GM18498 (cell line): ENCODE measurements at regions not wholly inside any gene's neighbourhood (a gene's known extent, or its start where the extent isn't known, plus 50 kb on each side); places are given as distances from the start of the nearest gene placed in this dataset.
"Not testable (repeated sequence)": the region's sequence is repeated elsewhere in the genome, so short reads cannot be mapped to it uniquely, and the experiment has no call there.

Experiments
- ATAC-seq: cut with Tn5 transposase; IDR thresholded peaks from one replicate; pipeline ENCODE4 v1.9.1; 2021; ENCODE audit warnings: mild to moderate bottlenecking, moderate library complexity; ENCODE audit not compliant: unreplicated experiment

DNA sequence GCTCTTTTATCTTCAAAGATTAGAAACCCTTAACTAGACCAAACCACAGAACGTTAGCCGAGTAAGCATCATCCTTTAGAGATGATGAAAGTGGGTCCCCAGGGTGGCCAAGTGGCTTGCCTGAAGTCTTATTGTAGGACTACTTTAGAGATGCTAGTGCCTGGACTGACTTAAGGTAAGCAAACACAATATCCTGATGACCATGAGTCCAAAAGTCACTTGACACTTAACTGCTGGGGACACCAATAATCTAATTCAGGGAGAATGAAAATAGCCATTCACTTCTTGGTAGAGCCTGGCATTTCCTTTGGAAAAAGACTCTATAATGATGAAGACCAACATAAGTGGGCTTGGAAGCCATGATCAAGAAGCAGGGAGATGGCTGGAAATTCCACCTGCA lies 225.3 kb upstream of the IRF2BP2 start:
- no peak for ATAC-seq

DNA sequence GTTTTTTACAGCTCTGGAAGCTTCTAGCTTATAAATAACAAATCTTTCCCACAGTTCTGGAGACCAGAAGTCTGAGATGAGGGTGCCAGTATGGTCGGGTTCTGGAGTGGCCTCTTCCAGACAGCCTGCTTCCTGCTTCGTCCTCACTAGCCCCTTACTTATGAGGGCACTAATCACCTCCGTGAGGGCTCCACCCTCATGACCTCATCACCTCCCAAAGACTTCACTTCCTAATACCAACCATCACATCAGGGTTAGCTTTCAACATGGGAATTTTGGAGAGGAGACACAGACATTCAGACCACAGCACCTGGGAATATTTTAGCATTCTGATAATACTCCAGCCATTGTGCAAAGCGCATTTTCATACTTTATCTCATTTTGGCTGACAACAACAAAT lies 223.7 kb upstream of the IRF2BP2 start:
- no peak for ATAC-seq

DNA sequence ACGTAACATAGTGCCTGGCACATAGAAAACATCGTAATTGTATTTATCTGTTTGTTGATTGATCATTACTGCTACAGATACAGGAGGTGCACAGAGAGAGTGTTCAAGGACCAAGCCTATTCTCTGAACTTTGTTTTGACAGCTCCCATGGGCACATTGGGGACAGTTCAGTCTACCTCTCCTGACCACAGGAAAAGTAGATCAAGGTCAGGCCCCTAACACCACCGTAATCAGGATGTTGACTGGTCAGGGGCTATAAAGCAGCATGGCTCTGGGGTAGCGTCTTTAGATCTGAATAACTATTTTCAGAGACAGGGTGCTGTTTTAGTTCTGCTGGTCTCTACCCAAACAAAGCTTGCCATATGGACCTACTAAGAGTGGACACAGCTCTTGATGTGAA lies 223.1 kb upstream of the IRF2BP2 start:
- no peak for ATAC-seq

DNA sequence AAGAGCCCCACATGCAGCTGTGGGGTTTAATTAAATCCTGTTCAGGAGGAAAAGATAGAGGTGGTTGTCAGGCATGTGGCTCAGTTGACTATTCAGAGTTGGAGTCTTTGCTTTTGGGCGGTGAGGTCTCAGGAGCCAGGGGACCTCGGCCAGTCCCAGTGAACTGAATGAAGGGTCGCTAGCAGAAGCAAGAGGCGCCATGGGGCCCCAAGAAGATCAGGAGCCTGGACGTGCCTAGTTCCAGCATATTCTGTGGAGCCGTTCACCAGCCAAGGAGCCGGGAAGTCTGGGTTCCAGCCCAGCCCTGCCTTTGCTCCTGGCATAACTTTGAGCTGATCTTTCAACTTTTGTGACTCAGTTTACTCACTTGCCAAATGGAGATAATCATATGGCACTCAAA lies 217.7 kb upstream of the IRF2BP2 start:
- ATAC-seq, result no peak

DNA sequence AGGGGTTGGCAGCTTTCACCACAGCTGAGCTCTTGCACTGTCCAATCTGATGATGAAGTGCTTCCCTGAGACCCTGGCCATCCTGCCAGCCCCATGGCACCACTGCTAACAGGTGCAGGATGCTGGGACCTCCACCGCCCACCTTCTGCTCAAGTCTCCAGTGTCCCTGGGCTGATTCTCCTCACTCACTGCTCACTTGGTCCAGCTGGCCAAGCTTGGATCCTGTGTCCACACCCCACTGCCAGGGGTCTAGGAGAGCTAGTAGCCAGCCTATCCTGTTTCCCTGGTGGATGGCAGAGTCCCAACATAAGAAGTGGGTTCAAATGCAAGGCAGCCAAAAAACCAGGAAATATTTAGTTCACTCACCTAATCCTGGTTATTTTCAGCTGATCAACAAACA lies 217.2 kb upstream of the IRF2BP2 start:
- no peak for ATAC-seq

DNA sequence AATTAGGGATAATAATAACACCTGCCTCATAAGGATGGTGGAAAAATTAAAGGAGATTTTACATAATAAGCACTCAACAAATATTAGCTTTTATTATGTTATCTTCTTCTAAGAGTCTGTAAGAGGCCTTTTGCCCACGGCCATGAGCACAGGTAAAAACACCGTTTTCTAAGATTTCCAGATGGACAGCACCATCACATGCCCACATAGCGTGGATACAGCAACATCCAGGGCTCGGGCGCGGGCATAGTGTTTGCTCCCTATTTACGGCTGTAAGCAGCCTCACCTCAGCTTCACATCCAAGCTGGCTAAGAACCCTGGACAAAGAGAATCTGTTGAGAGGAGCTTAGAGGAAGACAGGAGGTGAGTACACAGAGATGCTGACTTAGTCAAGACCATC lies 216.4 kb upstream of the IRF2BP2 start:
- no peak for ATAC-seq

DNA sequence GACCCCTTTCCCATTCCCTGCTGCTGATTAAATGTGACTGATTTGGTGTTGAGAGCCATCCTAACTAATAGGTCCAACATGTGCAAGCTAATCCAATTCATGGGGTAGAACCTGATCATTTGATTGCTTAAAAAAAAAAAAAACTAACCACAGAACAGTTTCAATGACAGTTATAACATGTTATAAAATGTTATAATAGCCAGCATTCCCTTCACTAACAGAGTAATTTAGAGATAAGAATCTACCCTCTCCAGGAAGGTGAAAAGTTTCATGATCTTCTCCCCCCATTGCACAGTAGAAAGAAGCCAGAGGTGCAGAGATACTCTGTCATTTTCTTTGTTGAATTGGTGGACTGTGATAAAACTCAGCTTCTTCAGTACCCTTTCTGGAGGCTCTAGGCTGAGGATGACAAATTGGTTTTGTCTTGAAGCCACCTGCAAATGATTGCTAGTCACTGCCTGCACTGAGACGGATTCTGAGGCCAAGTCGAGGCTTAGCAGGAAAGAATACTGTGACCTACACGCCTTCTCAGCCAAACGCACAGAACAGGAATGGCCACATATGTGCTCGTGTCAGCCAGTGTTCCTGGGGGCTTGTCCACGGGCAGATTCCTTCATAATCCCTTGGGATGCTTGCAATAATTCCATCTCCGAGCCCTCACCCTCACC lies 215.7 kb upstream of the IRF2BP2 start:
- ATAC-seq, result no peak

DNA sequence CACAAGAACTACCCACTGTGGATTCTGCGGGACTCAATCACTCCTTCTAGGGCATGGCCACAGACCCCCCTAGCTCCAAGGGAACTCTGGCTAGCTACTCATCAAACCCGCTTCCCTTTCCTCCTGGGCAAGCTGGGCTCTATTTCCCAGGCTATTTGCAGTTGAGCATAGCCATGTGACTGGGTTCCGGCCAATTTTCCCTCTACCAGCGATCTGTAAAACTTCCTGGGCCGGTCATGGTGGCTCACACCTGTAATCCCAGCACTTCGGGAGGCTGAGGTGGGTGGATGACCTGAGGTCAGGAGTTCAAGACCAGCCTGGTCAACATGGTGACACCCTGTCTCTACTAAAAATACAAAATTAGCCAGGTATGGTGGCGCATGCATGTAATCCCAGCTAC lies 214.9 kb upstream of the IRF2BP2 start:
- not testable (repeated sequence) for ATAC-seq

DNA sequence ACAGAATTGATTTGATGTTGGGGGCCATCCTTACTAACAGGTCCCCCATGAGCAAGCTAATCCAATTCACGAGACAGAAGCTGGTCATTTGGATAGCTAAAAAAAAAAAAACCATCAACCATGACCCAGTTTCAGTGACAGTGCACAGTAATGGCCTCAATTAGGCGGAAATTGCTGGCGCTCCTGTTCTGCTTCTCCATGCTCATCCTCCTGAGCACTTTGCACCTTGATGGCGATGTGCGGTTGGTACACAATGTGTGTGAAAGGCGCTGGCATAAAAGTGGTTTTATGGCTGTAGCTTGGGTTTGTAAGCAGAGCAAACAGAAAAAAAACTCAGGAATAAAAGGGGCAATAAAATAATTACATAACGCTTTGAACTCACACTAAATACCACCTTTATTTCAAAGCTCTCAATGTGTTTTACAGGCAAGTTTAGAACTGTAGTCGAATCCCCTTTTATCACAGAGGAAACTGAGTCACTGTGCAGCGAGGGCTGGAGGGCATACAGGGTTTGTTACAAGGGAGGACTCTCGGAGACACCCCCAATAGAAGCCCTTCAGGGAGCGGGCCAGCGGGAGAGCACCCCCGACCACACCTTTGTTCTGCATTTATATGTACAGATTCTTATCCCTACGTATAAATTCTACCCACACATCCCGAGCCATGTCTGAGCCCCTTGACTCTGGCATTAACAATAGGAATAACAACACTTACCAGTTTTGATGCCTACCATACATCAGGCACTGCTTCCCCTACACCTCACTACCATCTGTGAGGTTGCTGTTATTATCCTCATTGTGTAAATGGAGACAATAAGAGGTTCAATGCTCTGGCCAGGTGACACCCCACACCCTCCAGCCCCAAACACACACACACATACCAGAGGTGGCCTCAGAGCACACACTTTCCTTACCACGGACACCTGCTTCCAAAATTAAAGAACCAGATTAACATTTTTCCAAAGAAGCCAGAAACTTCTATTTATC lies 213.5 kb upstream of the IRF2BP2 start:
- ATAC-seq, result no peak

DNA sequence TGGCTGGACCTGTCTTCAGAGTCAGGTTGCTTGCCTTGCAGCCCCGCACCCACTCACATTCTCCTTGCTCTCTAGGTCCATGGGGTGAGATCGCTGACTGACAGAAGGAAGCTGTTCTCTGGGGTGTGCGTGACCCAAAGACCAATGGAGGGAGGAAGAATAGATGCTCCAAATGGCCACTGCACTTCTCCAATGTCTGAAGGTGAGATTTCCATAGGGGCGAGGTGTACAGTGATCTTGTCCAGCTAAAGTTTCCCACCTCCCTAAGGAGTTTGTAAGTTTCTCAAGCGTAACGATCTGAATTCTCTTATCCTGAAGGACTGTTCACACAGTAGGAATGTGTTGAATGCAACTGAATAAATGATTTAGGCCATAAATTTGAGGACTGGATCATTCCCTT lies 211.9 kb upstream of the IRF2BP2 start:
- no peak for ATAC-seq

DNA sequence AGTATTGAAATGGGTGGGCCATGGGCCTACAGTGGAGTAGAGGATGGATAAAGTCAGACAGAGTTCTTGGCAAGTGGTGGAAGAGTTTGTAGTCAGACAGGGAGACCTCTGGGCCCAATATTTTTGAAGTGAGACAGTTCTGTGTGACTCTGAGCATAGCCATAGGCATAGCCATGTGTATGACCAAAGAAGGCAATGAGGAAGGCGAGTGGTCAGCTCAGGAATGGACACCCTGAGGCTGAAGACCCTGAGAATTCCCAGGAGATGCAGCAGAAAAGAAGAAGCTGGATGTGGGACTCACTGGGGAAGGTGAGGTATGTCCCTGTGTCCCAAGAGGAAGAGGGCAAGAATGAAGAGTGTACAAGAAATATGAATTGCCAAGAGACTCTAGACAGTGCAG lies 210.6 kb upstream of the IRF2BP2 start:
- no peak for ATAC-seq

DNA sequence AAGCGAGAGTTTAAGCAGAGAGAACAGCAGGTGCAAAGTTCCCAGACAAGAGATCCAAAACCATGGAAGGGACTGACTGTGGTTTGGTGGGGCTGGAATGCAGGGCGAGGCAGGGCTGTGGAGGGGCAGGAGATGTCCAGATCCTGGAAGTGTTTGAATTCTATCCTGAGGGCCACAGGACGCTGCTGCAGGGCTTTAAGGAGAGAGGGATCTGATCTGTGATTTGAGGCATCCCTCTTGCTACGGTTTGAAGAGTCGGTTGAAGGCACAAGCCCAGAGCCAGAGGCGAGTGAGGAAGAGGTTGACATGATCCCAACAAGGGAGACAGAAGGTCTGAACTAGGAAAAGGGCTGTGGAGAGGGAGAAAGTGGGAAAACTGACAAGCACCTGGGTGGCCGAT lies 209.9 kb upstream of the IRF2BP2 start:
- ATAC-seq, result not testable (repeated sequence)

DNA sequence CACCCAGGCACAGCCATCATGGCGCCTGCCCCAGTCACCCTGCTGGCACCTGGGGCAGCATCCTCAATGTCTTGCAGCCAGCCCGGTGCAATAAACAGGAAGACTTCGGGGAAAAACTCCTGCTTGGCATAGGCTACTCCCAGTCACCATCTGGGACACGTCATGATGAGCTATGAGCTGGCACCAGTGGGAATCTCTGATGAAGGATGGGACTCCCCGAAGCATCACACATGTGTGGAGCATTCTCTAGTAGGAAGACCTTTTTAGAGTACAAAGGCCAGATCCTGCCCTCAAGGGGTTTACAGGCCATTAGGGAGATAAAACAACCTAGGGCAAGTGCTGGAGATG lies 208.0 kb upstream of the IRF2BP2 start:
- not testable (repeated sequence) for ATAC-seq

DNA sequence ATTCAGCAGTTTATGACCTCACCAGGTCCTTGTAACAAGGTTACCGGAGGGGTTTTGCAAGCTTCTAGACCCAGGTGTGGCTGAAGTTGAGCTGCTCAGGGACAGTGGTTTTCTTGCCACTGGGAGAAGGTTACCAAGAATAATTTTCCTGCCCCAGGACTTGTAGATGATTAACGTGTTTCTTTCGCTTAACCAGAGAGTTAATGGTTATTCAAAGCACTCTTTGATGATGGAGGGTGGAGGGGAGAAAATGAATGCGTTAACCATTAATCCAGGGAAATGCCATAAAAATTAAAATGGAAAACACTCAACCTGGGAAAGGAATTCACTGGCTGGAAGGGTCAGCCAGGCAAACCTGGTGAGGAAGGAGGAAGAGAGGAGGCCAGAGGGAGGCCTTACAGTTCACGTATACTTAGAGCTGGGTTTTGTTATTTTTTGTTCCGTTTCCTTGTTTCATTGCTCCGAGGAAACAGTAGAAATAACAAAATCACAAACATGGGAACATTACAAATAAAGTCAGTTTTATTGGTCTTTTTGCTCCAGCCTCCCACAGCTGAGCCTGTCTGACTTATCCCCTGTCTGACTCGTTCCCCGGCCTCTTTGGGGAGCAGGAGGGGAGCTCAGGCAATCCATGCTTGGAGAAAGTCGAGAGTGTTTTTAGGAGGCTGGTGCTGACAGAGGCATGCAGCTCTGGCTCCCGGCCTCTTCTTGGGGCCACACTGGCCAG lies 207.5 kb upstream of the IRF2BP2 start:
- ATAC-seq, result not testable (repeated sequence)

DNA sequence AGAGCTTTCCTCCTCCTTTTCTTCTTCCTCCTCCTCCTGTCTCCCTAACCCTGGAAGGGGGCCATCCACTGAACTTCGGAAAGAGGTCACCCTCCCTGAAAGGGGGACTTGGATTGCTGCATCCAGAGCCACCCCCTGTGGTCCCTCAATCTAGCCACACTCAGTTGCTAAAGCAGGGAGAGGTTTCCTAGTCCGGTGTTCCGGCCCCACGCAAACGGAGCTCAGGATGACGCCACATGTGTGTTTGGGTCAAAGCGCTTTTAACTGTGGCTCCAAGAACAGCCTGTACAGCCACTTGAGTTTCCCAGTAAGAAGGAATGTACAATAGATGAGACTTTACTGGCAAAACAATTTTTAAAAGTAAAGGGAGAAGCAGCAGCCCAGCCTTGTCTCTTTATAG lies 206.9 kb upstream of the IRF2BP2 start:
- ATAC-seq, result not testable (repeated sequence)

DNA sequence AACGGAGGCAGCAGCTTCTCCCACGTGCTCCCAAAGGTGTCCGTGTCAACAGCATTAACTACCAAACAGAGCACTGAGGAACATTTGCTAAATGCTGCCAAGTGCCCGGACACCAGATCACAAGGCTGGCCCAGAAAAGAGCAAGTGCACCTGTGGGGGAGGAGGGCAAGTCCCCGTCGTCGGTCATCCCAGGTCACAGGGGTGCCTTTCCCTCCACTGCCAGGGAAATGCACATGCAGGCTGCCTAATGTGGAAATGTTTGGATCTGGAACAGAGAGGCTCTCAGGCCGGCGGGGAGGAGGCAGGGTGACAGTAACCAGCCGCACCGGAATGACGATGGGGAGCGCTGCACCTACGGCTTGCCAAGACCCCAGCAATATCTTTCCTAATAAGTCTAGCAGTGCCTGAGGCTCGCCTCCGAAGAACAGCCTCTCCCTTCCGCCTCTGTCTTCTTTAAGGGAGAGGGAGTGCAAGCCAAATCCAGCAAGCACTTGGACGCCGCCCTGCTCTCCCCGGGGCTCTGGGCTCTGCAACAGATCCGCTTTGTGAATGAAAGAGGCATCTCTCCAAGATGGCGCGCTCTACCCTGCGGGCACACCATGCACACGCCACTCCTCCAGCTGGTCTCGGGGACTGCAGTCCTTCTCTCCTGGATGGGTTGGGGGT lies 206.3 kb upstream of the IRF2BP2 start:
- not testable (repeated sequence) for ATAC-seq

DNA sequence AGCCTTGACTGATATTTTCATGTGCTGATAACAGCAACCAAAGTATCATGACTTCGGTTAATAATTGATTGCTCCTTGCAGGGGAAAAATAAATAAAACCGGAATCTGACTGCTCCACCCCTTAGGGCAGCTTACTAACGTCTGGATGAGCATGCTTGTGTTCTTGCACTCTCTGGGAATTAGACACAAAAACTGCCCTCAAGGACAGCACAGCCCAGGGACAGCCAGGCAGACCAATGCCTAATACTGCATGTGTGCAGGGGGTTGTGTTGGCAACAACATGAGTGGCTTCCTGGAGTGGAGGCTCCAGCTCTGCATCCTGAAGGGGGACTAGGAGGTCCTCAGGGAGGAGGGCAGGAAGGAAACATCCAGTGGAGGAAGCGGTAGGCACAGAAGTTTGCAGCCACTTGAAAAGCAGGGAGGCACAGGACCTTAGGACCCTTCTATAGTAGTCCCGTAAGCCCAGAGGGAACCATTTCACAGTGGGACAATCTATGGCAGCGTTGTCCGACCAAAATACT lies 205.4 kb upstream of the IRF2BP2 start:
- ATAC-seq, result not testable (repeated sequence)

DNA sequence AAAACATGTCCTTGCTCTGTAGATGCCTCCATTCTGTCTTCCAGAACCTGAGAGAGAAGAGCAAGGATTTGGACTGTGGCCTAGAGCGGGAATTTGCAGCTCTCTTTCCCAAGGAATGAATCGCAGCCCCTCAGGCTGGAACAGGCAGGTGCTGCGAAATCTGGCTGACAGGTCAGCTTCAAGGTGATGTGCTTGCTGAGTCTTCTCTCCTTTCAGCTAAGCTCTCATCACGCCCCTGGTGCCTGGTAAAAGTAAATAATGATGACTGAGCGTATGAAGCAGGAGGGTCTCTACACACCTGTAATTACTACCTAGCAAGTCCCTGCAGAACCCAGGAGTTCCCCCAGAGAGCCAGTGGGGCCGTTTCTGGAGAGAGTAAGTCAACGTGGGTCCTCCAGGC lies 204.3 kb upstream of the IRF2BP2 start:
- ATAC-seq, result not testable (repeated sequence)

DNA sequence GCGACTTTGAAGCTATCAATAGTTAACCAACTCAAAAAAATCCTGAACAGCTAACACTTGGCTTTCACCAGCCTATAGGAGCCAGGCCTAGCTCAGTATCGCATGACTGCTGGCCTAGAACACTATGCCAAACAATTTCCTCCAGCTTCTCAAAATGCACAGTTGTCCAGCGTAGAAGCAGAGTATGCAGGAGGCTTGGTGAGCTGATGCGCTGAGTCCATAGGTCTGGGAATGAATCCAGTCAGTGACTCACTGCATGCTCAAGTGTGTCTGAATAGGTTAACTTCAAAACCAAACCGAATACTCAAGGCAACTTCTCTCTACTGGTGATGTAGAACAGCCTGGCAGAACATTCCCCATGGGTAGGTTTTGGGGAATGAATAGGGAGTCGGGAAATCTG lies 201.8 kb upstream of the IRF2BP2 start:
- ATAC-seq, result not testable (repeated sequence)

DNA sequence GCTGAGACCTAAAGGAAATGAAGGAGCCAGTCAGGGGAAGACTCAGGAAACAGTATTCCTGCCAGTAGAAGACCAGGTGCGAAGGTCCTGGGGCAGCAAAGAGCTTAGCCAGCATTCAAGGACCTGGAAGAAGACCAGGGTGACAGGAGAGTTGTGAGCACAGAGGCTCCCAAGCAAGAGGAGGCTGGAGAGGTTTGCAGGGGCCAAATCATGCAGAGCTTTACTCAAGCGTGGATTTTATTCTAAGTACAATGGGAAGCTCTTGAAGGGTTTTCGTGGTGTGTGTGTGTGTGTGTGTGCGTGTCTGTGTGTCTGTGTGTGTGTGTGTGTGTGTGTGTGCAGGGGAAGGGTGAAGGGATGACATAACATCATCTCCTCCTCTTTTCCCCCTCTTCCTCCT lies 200.7 kb upstream of the IRF2BP2 start:
- ATAC-seq, result not testable (repeated sequence)

DNA sequence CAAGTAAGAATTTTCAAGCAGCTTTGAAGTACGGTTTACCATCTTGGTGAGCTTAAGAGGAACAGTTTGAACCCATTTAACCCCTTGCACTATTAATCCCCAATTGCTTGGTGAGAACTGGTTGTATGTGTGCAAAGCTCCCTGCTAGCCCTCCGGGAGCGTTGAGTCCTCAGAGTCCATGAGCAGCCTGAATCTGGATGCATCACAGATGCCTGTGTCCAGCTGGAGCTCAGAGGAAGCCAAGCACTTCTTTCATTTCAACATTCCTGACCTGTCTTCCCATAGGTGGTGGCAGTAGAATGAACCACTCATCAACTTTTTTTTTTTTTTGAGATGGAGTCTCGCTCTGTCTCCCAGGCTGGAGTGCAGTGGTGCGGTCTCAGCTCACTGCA lies 199.9 kb upstream of the IRF2BP2 start:
- ATAC-seq, result not testable (repeated sequence)
